Erythroblast (primary cell): ENCODE measurements at regions not wholly inside any gene's neighbourhood (a gene's known extent, or its start where the extent isn't known, plus 50 kb on each side); places are given as distances from the start of the nearest gene placed in this dataset.

ENCODE experiments used
- GATA1 ChIP-seq: IDR thresholded peaks from 2 replicates; pipeline ENCODE4 v1.6.1; 2011; ENCODE audit warnings: low read depth, mild to moderate bottlenecking, control low read depth, low read length, moderate library complexity
- POLR2A ChIP-seq: IDR thresholded peaks from 2 replicates; pipeline ENCODE4 v1.6.1; 2011; ENCODE audit warnings: mild to moderate bottlenecking, low read length

GRCh38 chr18:61618816-61619215 lies 274.0 kb downstream of the RNF152 start:
- TF ChIP-seq POLR2A = no peak
- no peak for TF ChIP-seq GATA1
